ENCODE measurements at regions not wholly inside any gene's neighbourhood (a gene's known extent, or its start where the extent isn't known, plus 50 kb on each side); places are given as distances from the start of the nearest gene placed in this dataset.
"Not testable (repeated sequence)": the region's sequence is repeated elsewhere in the genome, so short reads cannot be mapped to it uniquely, and the experiment has no call there.

- TF ChIP-seq CTCF (IDR thresholded peaks at IDR 0.05; ENCODE audit: low read depth, low read length): no peak
- no peak overlapping the region for H3K4me3 ChIP-seq (ENCODE audit: low read depth, low read length)
Measured at GRCh38 chr9:78712903-78713613, 416.1 kb downstream of the PSAT1 start.

- TF ChIP-seq CTCF (IDR thresholded peaks at IDR 0.05; ENCODE audit: low read depth, low read length): no peak
- H3K4me3 ChIP-seq (ENCODE audit: low read depth, low read length): no peak overlapping the region
Measured at GRCh38 chr9:78713614-78714405, 416.9 kb downstream of the PSAT1 start.

GRCh38 chr9:78714576-78714975 lies 417.7 kb downstream of the PSAT1 start:
- no peak for TF ChIP-seq CTCF (IDR thresholded peaks at IDR 0.05; ENCODE audit: low read depth, low read length)
- H3K4me3 ChIP-seq (ENCODE audit: low read depth, low read length): no peak overlapping the region

- not testable (repeated sequence) for H3K4me3 ChIP-seq (ENCODE audit: low read depth, low read length)
Measured at GRCh38 chr9:78719029-78719428, 422.1 kb downstream of the PSAT1 start.

GRCh38 chr9:78724896-78725295 lies 428.0 kb downstream of the PSAT1 start:
- TF ChIP-seq CTCF (IDR thresholded peaks at IDR 0.05; ENCODE audit: low read depth, low read length): no peak
- no peak overlapping the region for H3K4me3 ChIP-seq (ENCODE audit: low read depth, low read length)

- H3K4me3 ChIP-seq (ENCODE audit: low read depth, low read length): no peak overlapping the region
- TF ChIP-seq CTCF (IDR thresholded peaks at IDR 0.05; ENCODE audit: low read depth, low read length): no peak
Measured at GRCh38 chr9:78725503-78725902, 428.6 kb downstream of the PSAT1 start.

- H3K4me3 ChIP-seq (ENCODE audit: low read depth, low read length): no peak overlapping the region
- no peak for TF ChIP-seq CTCF (IDR thresholded peaks at IDR 0.05; ENCODE audit: low read depth, low read length)
Measured at GRCh38 chr9:78745331-78745730, 448.4 kb downstream of the PSAT1 start.
